ENCODE measurements at regions not wholly inside any gene's neighbourhood (a gene's known extent, or its start where the extent isn't known, plus 50 kb on each side); places are given as distances from the start of the nearest gene placed in this dataset.
"Not testable (repeated sequence)": the region's sequence is repeated elsewhere in the genome, so short reads cannot be mapped to it uniquely, and the experiment has no call there.

DNA sequence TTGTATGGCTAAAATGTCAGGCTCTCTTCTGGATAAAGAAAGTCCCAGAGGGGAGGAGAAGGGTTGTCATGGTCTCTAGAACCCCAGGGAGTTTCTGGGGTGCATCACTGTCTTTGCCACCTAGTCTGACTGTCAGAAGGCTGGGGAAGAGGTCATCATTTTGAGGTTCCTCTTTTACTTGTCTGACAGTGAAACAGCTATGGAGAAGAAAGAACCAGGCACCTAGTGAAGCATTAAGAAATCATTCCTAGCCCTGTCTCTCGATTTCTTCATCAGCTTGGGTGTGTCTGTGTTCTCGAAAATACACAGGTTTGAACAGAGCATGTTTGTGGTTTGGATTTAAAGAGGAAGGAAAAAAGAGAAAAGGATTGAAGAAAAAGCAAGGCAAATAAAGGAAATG lies 158.7 kb upstream of the LRIG3 start:
- no peak for DNase-seq

DNA sequence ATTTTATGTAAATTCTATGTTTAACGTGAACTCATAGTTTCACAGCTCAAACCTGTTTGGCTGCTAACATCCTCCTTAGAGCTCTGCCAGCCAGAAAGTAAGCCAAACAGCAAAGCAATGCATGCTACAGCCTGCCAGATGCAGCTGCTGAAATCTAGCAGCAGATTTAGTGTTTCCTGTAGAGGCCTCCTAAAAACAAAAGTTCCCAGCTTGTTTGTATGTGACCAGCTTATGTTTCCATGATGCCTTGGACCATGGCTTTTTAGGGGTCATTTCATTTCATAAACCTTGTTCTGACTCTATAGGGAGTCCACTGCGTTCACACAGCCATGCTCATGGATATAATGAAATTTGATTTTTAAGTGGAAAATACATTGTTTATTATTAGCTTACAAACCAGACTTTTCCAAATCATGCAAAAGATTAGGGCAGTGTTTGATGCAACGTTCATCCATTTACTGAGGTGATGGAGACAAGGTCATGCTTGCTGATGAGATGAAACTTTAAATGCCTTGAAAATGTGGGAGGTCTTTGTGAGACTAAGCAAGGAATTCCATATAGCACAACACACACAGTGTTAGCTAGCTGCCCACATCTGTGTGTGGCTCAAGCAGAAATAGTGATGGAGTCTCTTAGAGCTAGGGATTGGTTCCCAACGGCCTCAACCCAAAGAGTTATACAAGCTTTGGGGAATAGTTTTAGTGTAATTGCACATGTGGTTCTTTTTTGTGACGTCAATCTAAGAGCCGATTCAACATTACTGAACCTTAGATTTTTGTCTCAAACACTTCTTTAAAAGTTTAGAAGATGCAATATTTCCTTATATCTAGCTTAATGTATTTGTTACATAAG lies 157.5 kb upstream of the LRIG3 start:
- DNase-seq = peak; percentile 73

DNA sequence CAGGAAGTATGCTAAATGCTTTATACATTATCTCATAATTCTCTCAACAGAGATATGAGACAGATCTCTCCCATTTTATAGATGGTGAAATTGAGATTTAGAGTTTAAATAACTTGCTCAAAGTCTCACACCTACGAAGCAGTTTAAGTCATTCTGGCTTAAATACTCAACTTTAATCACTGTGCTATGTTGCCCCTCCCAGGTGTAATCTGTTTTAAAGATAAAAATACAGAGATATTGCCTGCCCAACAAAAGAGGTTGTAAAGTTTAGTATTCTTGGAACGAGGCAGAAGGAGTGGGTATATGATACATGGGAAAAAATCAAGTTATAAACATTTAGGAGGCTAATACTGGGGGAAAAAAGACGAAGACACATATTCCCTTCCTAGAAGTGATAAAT lies 156.8 kb upstream of the LRIG3 start:
- no peak for DNase-seq

DNA sequence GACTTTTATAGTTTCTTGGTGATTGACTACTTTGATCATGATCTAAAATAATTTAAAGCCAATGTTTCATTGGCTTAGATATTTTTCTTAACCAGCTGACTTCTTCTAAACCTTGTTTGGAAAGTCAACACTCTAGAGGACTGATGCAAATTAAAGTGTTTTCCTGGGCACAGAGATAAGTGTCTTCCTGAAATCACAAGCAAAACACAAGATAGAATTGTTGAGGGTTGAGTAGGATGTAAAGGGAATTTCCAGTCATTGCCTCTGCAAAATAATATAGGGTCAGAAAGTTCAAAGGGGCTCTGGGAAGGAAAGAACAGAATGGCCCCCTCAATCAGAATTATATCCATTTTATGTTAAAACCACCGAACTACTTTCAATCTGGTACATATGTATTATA lies 156.3 kb upstream of the LRIG3 start:
- DNase-seq = no peak

DNA sequence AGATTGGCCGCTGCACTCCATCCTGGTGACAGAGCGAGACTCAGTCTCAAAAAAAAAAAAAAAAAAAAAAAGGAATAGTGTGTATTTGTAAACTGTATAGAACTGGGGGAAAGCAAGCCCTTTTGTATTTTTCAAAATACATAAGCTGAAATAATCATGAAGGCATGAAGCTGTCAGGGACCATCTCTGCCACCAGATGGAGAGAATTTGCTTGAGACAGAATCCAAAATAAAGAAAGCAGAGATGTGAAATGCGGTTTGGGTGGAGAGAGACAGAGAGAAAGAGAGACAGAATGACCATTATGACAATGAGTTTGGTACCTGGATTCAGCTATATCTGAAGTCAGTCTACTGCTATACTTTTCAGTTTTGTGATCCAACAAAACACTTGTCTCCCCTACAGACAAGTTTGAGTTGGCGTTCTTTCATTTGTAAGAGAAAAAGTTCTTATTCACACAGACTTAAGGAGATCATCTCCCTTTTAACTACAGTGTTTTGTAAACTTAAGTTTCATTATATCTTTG lies 155.7 kb upstream of the LRIG3 start:
- no peak for DNase-seq

DNA sequence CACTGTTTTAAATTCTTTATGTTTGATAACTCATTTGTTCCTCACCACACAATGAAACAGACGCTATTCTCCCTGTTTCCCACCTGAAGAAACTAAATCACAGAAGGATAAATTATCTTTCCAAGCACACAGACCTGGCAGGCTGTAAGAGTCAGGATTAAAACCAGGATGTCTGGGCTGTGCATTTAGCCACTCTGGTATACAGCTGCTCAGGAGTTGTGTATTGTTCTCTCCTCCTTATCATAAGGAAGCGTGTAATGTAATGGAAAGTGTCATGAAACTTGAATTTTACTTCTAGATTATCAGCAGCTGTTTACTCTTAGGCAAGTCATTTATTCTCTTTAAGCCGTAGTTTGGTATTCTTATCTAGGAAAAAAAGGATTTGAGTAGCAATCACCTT lies 154.8 kb upstream of the LRIG3 start:
- DNase-seq = peak; percentile 63

DNA sequence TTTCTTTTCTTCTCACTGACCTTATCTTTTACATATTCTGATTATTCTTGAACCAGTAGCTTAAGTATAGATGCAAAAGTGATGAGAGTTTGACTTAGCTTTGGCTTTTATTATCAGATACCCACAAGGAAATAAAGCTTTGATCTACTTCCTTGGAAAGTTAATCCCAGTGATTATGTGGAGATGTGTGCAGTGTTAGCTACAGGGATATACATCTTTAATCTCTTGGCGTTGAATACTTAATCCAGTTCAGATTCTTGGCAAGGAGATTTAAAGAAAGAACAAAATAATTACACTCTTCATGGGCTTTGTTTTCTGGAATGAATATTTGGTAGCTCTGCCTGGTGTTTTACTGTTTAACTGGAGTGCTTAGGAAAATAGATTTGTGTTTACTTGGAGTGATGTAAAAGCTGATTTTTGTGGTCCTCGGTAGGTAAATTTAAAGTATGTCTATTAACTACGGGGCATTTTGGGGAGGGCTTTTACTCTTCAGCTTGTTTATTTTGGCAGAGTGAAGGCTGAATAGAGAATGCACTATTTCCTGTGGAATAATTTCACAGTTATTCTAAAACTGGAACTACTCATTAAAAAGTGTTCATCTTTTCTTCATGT lies 150.1 kb upstream of the LRIG3 start:
- DNase-seq = peak; percentile 45

DNA sequence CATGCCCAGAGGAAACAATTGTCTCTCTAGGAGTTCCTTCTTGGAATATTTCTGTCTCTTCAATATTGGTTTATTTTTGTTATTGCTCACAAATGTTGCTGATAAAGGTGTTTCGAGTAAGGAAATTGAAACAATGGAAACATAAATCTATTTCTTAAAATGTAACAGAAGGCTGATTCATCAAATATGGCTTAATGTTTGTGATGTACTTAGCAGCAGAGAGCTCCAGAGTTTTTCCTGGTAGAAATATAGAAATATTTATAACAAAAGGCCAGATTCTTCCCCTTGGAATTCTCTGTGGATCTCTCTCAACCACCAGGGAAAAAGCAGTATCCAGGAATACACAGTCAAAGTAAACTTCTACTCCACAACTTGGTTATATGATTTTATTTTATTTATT lies 149.2 kb upstream of the LRIG3 start:
- peak; percentile 60 for DNase-seq

DNA sequence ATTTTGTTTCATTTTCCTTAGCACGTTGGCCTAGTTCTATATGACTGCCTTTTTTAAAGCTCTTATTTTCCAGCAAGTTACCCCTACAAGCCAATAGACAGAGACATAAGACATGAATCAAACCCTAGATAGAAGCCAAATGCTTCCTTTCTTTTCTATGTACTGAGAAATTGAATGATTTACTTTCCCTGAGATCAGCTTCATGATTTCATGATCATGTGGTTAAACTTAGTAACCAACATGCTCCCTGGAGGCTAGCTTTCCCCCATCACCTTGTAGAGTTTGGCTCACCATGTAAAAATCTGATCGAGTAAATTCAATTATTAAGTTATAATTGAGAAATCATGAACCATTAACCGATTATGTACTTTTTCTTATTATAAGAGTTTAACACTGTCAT lies 148.1 kb upstream of the LRIG3 start:
- DNase-seq = no peak

DNA sequence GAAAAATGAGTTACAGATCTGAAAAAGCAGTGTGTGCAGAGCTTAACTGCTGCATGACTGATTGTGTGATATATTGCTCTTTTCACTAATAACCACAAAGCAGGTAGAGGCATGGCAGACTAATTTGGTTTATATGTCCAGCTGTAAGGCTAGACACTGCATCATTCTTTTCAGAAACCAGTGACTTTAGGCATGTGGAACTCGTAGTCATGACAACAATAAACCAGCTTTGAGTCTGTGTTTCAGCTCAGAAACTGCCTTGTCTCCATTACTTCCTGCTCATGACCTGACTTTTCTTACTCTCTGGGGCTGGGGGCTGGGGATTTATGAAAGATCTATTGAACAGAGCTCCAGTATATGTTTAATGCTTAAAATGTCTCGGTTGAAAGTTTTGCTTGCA lies 146.8 kb upstream of the LRIG3 start:
- peak; percentile 64 for DNase-seq

DNA sequence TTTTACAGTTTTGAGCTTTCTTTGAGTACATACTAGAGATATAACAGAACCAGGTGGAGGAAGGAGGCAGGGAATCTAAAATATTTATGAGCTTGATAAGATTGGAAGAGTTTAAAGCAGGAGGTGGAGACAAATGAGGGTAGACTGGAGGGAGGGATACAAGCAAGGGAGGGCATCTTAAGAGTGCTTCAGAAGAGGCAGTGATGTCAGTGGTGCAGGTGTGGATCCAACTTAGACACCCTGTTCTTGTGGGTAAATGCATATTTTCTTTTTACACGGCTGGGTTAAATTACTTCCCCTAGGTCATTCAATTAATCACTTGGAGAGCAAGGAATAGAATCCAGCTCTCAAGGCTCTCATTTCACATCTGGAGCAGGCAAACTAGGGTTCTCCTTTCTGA lies 146.1 kb upstream of the LRIG3 start:
- DNase-seq = no peak

DNA sequence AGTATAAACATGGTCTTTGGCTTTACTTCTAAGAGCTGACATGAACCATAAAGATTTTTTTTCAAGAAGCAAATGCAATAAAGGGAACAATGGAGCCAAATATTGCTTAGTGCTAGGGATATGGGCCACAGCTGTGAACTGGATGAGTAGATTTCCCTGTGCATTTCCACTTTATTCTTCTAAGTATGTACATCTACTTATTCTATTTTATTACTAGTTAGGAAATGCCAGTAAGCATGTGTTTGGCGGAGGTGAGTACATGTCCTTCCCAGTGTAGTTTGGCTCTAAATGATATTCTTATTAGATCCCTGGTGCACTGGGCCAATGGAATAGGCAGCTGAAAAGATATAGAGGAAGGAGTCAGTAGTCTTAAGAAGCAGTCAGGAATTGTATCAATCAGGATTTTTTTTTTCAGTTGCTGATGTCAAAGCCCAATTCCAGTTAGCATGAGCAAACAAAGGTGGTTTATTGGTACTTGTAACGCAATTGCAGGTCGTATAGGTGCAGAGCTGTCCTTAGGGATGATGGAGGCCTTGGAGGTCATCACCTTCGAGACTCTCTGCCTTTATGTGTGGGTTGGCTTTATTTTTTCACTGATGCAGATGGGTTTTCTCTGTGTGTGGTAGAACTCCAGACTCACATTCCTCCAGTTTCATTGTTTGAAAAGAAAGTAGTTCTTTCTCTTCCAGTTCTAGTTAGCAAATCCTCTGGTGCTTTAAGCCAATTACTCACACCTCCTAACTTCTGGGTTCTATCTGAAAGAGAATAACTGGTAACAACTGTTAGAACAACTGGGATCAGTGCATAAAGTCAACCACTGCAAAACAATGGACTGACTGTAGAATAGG lies 139.0 kb upstream of the LRIG3 start:
- no peak for DNase-seq

DNA sequence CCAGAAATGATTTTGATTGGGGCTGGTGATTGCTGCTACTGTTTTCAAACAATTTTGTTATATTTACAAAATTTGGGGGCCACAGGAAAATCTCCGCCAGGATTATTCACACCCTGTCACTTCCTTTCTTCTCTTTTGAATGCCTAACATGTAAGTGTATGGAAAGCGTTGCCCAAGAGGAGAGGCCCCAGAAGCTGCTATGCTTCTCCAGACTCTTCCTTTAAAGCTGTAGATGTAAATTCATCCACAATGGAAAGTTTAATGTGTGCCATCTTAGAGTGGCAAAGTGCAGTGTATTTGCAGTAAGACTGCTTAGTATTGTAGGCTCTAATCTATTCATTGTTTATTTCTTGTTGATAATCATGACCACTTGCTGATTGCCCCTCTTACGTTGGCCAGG lies 136.7 kb upstream of the LRIG3 start:
- peak; percentile 28 for DNase-seq

DNA sequence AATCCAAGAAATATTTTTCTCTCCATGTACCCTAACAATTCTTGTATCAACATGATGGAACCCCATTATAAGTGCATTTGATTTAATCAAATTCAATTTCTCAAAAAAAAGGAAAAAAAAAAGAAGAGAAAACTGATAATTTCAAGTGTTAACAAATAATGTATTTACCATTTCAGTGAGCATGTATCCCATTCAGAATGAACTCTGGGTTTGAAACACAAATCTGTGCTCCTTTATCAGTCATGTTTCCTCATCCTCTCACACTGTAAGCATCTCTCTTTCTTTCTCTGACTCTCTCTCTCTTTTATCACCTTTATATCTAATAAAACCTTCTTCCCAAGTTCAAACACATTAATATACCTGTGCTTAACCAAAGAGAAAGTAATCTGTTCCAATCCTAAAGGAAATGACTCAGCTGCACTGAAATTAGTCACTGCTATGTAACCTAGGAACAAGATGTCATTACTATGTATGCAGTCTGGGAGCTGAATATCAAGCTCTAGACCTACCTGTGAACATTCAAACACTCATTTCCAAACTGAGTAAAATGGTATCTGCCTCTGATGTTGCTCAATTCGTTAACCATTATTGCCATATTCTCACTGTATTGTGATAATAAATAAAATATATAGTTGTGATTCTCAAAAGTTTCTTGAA lies 135.0 kb upstream of the LRIG3 start:
- peak; percentile 90 for DNase-seq

DNA sequence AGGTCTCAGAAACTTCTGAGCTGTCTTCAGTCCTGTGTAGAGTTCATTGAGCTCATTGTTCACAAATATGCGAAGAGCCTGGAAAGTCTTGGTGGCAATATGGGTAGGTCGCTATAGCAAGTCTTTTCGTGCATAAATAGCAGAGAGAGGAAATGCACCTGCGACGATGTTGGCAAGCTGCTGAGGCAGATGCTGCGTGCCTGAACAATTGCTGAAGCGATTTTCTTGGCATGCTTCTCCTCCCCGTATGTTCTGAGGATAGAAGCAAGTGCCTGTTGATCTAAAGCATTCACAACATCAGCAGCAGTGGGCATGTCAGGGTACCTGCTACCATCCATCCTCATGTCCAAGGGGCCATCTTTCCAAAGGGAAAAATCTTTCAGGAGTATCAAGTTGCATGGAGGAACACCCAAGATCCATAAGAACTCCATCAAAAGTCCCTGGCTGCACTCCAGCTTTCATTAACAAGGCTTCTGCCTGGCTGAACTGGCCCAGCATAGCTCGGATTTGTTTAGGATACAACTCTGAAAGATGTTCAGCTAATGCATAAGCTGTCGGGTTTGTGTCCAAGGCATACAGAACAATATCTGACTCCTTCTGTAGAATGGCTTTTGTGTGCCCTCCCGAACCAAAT lies 133.1 kb upstream of the LRIG3 start:
- DNase-seq = not testable (repeated sequence)

DNA sequence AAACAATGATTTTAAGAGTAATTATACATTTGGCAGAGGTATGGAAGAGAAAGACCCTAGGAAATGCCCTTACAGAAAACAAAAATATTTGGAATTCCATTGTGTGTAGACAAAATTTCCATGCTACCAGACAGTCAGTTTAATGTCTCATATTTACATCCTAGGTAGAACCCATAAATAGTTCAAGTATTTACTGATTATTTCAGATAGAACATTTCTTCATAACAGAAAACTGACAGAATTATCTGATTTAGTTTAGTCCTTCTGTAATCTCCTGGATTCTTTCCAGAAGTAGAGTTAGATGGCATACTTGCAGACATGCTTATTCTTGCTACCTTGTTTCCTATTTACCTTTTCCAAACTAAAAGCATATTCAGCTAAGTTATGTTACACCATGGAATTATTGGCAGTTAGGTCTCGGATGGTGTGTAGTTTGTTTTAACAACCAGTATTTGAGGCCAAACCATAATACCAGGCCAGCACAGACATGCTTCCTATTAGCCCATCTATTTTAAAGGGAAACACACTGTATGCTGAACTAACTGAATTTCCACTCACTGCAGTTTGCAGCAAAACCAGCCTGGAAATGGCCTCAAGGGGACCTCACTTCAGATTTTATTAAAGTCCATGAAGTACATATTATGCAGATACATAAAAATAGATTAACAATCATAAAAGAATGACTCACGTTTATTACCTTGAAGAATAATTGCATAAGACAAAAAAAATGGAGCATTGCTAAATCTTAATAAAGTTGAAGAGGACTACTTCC lies 126.6 kb upstream of the LRIG3 start:
- DNase-seq = no peak

DNA sequence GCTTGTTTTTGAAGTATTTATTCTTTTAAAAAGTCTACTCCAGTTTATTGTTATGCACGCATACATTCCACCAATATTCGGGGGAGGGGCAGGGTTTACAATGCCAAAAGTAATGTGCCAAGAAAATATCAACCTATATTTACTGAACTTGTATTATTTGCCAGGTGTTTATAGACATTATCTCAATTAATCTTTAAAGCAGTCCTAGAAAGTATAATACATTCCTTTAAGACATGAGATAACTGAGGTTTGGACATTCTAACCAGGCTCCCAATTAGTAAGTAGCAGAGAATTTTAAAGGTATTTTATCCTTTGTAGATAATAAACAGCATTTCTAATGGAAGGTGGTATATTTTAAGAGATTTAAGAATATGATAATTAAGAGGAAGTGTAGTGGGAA lies 124.5 kb upstream of the LRIG3 start:
- no peak for DNase-seq

DNA sequence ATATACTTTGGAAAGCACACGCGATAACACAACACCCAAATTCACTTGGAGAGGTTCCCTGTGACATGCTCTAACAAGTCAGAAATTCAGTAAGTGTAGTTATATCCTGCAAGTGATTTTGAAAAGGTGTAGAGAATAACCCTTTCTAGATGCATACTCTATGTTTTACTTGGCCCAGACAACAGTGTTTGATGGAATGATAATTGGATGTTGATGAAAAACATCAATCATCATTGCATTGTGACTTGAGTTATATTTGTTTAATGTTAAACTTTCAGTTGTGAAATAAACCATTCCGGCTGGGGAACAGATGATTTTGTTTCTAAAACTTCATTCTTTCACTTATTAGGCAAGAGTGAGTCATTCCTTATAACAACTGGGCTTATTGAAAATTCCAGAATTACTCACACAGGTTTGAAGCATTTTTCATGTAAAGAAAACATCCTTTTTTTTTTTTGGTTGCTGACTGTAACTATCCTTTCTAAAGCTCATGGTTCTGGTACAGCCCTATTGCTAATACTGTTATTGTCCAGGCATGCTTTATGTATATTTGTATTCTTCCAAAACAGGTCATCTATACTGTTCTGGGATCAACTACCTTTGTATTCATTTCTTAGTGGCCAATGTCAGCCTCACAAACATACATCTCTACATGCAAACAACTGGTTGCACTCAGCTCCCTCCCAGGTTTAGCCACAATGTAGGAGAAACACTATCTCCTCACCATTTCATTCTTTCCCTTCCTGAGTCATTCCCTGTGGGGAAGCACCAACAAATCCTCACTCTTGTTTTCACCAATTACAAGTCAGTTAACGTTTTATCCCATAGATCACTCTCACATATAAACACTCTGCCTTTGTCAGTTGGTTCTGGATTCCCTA lies 121.2 kb upstream of the LRIG3 start:
- peak; percentile 73 for DNase-seq

DNA sequence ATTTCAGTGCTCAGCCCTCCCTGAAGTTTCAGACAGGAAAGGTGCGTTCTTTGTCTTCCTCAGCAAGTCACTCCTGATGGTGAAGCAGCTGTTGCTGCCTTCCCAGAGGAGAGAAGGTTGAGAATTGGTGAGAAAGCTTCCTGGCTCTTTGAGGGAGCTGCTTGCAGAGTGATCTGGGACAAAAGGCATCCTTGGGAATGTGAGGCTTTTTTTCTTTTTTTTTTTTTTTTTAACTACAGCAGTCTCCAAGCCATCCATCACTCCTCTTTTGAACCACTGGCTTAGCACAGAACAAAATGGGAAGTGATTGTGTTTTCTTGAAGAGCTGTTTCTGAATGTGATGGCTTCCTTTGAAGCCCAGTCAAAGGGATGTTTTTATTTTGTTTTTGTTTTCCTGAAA lies 120.4 kb upstream of the LRIG3 start:
- peak; percentile 70 for DNase-seq

DNA sequence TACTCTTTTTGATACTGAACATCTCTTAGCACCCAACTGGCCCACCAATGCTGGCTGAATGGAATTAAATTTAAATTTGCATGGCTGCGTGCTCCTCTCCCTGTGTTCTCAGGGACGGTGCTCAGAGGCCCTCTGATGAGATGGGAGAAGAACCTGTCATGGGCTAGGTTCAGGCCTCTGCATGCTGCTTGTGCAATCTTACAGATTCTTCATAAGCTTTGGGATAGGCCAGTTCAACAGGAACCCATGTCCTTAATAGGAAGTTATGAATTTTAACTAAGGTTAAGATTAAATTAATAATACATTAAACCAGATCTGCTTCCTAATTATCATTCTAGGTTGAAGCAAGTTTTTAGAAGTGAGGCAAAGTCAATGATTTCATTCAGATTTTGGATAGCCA lies 119.7 kb upstream of the LRIG3 start:
- no peak for DNase-seq
